IPS-11a (cell line): ENCODE measurements at regions not wholly inside any gene's neighbourhood (a gene's known extent, or its start where the extent isn't known, plus 50 kb on each side); places are given as distances from the start of the nearest gene placed in this dataset.

ENCODE experiments used
- H3K4me3 ChIP-seq: one replicate; pipeline ENCODE4 v1.5.1; 2013; ENCODE audit warnings: low read depth, low read length, control low read depth

DNA sequence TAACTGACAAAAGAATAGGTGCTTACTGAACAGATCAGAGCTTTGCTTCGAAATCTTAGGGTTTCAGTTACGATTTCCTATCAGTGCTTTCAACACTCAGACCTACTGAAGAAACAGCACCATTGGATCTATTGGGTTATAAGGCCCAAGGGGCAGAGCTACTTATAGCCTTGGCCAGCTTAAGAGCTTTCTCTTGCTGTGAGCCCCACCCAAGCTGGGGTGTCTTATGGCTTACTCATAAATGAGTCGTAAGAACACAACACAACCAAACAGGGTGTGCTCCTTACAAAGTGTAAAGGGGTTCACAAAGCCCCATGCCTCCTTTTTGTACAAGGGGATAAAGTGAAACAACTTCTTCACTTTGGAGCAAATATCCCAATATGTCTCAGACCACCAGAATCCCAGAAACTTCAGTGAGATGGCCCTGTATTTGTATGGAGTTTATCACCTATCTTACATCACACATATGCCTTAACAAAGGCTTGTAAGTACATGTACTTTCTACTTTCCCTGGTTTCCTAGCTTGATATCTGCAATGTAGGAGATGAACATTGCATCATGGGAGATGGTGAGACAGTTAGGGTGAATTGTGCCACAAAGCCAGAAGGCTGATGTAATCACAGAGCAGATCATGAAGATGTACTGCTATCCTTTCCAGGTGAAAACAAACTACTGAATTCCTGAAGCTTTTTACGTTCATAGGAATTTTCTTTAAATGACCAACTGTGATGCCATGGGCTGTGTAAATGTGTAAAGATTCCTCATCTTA is 115.5 kb upstream of the GLI2 start:
- no peak overlapping the region for H3K4me3 ChIP-seq

DNA sequence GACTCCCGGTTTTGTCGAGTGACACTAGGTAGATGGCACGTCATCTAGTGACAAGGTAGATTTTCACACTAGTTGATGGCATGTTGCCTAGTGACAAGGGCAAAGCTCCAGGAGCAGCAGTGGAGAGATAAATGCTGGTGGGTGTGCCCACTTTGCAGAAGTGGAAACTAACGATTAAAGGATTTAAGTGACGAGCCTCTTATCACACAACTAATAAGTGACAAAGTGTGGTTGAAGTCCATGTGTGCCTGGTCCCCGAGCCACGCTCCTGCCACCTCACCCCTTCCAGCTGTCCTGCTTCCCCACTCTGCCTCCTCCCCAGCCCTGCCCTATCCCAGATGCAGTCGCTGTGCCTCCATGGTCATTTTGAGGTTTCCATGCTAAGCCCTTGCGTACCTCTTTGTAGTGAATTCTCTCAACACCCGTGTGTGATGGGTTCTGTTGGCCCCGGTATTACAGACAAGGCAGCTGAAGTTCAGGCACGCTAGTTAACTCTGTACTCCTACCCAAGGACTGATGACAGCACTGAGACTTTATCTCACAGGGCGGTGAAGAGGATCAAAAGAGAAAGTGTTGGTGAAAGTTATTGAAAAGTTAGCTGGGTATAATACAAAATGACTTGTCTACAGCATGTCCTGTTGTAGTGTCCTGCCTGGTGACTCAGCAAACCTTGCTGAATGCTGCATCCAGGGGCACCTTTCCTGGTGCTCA is 113.4 kb upstream of the GLI2 start:
- H3K4me3 ChIP-seq = no peak overlapping the region

DNA sequence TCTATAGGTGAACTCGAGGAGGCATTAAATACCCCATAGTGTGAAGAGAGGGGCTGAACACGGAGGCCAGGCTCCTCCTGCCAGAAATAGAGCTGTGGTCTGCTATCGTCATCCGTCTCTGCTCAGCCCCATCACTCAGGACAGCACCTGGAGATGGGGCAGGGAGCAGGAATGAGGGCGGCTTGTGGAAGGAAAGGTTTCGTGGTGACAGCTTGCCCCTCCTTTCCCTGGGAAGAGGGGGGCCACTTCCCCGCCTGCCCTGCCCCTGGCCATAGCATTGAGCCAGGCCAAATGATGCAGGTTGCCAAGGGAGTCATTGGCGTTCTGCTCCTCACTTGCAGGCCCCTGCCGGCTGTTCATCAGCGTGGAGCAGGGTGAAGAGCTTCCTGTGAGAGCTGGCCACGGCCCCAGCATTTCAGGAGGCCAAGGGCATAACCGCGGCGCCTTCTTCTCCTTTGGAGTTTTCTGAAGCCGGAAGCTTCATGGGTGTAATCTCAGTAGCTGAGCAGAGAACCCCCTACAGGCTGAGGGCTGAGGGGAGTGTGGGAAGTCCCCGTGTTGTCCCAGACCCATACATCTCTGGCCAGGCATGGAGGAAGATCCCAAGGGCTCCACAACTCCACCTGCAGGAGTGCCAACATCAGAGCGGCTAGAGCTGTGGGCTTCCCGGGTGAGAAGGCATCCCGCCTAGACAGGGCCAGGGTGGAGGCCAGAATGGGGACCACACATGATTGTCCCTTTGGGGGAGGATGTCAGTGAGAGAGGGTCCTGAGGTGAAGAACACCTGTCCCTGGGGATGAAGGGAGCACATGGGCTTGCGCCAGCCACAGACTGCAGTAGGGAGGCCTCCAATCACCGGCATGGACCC is 112.5 kb upstream of the GLI2 start:
- no peak overlapping the region for H3K4me3 ChIP-seq

DNA sequence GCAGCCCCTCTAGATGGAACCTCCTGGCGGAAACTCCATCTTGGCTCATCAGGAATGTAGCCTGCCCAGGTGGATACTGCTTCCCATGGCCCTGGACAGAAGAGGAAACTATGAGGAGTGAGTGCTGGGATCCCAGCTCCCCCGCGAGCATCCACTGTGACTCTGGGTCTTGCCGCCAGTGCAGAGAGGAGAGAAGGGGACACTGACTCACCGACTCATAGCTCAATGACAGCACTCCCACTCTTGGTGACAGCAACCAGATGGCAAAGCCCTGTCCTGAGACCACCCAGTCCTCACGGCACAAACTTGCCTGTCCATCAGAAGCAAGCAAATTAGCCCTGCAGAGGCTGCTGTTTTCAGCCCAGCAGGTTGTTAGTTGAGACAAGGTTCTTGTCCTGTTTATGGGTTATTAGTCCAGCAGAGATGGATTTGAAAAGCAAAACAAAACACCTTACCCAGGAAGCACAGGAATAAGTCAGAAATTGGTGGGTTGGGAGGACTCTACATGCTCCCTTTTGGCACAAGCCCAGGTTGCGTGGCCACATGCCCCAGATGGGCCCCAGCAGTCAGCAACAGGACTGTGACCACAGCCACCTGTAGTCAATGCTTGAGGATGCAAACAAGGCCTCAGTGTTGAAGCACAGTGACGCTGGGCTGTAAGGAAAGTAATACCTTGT is 111.5 kb upstream of the GLI2 start:
- H3K4me3 ChIP-seq = no peak overlapping the region

DNA sequence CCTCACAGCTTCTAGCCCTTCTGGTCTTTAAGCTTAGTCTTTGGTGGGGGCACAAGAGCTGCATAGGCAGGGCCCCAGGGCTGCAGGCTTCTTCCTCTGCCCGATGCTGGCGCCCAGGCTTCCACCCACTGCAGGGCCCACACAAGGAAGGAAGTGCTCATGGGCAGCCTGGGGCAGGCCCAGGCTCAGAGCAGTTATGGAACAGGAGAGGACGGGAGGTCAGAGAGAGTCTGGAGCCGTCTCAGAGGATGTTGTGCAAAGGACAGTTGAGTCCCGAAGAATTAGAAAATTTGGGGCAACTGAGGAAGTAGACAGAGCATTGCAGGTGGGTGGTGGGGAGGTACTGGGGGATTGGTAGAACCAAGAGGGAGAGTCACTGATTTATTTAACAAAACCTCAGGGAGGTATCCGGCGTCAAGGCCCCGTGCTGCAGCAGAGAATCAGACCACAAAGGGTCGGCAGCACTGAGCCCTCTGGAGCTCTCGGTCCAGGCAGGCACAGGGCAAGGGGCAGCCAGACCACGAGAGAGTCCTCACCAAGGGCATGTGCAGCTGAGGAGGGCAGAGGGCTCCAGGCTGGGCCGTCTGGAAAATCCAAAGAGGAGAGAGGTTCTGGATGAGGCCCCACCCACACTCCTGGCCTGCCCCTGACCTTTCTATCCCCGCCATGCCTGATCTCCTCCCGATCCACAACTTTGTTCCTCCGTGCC is 110.8 kb upstream of the GLI2 start:
- H3K4me3 ChIP-seq = no peak overlapping the region

DNA sequence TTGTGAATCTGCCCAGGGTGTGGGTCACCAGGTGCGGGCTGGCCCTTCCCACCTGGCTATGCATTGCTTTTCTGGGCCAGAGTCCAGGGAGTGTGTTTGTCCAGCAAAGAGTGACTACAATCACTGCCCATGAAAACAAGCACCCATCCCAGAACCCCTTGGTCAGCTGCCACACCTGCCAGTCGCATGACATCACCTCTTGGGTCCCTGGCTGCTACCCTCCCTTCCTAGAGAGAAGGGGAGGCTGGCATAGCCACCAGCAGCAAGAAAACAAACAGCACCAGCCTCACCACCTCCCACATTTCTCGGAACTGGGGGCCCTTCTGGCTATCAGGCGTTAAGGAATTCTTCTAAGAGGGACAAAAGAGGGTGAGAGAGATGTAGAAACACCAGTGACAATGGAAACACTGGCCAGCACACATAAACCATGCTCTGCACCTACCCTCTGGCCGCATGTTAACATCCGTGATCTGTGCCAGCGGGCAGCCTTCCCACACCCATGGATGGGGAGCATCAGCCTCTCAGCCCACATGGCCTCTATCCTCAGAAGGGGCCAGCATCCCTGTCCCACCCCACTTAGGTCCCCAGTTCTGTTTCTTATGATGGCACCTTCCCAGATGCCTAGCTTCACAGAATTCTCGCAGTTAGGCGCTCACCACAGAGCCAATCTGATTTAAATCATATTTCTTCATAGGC is 109.7 kb upstream of the GLI2 start:
- H3K4me3 ChIP-seq = no peak overlapping the region

DNA sequence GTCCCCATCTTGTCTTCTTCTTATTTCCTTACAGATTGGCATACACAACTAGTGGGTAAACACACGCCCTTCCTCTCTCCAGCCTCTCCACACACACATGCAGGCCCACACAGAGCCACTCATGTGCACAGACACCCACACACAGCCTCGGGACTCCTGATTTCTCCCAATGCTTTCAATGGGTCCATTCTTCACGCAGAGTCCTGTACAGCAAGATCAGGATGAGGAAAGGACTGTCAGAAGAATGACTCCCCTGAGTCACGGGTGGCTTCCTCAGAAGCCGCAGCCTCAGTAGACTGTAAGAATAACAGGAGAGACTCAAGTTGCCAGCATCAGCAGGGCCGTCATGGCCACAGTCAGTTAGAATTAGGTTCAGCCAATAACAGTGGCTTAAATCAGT is 109.1 kb upstream of the GLI2 start:
- no peak overlapping the region for H3K4me3 ChIP-seq

DNA sequence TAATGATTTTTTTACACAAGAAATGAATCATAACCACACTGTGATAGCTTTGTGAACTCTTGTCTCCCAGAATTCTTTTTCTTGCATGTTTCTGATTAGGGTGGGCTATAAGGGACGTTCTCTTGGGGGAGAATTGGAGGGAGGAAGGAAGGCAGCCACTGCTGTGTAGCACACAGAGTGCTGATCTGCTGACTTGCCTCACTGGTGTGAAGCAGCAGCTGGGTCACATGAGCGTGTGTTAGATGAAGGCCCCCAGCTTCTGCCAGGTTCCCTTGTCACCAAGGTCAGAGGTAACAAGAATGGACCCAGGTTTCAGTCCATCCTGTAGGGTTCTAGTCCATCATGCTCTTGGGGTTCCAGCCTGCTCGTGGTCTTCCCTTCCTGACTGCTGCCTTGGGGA is 107.4 kb upstream of the GLI2 start:
- no peak overlapping the region for H3K4me3 ChIP-seq

DNA sequence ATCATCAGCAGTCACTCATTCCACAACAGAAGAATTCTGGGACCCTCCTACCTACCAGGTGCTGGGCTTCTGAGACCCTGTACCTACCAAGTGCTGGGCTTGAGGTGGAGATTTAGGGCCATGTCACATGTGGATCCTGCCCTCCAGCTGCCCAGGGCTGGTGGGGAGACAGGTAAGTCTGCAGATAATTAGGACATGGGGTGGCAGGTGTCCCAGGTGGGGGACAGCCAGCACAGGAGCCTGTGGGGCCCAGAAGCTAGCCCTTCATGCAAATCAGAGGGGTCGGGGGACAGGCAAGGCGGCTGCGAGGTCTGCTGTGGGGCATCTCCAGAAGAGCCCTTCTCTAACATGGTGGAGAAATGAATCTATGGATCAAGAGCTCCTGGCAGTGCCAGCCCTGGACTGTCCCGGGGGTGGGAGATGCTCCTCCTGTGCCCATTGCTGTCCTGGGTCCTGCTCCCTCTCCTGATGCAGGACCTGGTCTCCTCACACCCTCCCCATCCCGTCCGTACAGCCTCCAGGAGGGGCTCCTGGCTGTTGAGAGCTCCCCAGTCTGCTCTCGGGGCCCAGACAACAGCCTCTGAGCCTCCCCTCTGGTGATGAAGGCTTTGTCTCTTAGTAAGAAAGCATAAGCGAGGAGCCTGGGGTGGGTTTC is 106.3 kb upstream of the GLI2 start:
- no peak overlapping the region for H3K4me3 ChIP-seq

DNA sequence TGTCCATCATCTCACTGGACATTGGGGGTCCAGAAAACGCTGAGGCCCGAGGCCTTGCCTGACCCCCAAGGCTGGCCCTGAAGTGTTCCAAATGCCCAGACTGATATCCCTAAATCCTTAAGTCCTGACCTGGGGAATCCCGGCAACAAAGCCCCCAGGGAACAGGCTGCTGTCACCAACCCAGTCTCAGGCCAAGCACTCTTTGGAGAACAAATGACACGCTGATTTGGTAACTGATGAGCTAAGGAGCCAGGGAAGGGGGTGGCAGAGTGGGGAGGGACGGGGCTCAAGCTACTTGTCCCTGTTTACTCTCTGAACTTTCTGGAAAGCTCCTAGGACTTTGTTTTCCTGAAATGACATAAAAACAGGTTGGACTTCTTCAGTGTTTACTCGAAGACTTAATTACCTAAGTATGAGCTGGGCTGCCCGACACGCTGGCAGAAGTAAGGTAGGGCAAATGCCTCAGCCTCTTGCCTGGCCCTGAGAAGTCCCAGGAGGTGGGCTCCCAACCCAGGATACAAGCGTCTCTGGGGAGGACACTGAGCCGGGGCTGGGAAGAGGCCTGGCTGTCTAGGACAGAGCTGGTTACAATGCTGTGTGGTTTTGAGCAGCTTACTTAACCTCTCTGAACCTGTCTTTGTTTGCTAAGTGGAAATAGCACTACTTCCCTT is 105.5 kb upstream of the GLI2 start:
- no peak overlapping the region for H3K4me3 ChIP-seq

DNA sequence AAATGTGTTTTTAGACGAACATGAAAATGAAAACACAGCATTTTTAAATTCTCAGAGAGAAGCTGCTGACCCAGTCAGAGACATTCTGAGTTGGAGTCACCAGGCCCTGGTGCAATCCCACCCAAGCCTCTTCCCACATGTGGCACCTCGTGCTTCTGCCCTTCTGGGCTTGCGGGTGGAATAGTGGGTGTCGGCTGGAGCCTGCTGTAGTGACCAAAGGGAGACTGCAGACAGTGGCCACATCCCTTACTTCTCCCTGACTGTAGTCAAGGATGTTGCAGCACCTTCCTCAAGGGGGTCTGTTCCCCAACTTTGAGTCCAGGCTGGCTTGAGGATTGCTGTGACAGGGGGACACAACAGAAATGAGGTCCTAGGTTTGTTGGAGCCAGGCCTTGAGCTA is 104.4 kb upstream of the GLI2 start:
- H3K4me3 ChIP-seq = no peak overlapping the region

DNA sequence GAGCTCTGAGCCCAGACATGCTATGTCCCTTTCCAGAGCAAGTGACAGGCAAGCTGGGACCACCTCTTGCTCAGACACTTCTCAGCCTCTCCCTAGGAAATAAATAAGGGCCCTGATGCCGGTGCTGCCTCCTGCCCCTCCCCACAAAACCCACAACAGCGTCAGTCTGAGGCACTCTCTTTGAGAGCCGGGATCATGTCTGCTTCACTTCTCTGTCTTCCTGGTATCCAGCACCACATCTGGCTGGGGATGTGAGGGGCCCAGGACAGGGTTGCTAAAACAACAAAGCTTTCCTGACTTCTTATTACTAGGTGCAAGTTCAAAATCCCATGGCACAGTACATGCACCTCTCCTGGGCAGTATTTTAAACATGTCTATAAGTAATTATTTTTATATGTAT is 103.9 kb upstream of the GLI2 start:
- H3K4me3 ChIP-seq = no peak overlapping the region

DNA sequence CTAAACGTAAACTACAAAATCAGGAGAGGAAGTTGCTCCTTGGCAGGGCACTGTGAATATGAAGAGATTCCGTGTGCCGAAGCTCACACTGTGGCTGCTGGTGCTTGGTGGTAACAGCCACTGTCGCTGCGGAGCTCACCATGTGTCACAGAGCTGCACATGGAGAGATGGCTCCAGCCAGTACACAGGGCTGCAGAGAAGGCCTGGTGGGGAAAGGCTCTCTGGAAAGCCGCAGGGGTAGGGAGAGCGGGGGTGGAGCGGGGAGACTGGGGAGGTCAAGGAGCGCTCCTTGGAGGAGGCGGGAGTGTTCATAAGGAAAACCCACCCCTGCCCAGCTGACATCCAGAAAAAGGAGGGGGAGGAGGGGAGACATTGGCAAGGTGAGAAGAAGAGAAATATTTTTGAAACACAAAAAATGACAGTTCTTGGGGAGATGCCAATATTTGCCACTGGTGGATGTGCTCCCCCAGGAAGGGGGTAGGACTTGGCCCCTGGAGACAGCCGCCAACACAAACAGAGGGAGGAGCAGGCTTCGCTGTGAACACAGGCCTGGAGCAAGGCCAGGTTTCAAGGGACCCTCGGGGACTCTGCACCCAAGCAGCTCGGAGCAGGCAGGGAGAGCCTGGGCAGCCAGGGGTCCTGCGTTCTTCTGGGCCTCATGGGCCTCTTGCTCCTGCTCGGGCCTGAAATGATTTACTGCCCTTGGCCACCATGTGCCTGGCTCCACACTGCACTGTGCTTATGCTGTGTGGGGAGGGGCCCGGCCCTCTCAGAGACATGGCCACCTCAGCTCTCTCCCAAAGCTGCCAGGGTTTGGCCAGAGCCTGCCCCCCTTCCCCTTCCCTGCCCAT is 102.6 kb upstream of the GLI2 start:
- no peak overlapping the region for H3K4me3 ChIP-seq

DNA sequence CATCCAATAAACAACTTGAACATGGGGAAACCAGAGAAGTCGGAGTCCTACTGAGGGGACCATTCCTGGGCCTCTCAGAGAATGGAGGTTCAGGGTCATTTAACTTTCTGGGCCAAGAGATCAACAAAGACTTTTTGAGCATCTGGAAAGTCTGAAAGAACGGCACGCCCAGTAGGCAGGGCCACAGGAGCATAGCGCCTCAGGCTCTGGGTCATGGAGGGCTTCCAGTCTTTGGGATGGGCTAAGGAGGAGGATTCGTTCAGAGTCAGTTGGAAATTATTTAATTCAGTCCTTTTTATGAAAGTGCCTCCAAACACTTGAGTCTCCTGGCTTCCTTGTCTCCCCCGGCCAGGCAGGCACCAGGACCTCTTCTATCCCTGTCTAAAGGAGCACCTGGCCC is 101.1 kb upstream of the GLI2 start:
- no peak overlapping the region for H3K4me3 ChIP-seq

DNA sequence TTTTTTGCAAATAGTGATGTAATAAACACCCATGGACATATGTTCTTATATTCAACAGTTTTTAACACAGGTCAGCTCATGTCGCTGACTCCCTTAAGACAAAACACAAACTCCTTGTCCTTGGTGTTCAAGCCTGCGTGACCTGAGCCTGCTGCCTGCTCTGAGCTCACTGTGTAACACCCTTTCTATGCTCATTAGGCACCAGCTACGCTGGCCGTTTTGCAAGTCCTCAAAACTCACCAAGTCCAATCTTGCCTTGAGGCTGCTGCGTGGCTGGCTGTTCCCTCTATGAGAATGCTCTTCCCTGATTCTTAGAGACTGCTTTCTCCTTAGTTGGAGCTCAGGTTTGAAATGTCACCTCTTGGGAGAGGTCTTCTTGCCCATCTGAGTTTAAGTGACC is 100.5 kb upstream of the GLI2 start:
- no peak overlapping the region for H3K4me3 ChIP-seq

DNA sequence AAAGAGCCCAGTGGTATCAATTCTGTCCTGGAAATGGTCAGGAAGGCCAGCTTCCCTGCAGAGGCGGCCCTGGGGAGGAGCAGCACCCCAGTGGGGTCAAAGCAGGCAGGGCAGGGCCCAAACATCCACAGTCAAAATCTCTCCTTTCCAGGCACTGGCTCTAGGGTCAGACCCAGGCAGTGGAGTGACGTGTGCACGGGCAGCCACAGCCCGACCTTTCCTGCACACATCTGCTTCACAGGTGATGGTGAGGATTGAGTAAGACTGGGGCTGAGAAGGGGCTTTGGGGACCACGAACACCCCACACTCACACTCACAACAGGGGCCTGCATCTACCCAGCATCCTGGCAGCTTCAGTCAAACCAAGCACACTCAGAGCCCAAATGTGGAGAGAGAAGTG is 97.8 kb upstream of the GLI2 start:
- H3K4me3 ChIP-seq = no peak overlapping the region

DNA sequence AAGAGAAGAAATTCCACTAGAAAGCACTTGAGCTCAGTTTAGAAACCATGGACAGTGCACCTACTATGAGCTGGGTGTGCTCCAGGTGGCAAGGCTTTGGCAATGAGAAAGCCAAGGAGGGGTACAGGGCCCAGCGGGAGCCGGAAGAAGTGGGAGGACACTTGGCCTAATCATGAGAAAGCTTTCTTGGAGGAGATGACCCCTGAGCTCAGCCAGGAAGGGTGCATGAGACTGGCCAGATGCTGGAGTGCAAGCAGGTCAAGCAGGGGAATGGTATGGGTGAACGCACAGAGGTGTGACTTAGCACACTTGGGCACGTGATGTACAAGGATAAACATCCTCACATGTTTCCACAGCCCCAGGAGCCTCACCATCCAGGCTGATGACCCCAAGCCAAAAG is 97.2 kb upstream of the GLI2 start:
- no peak overlapping the region for H3K4me3 ChIP-seq

DNA sequence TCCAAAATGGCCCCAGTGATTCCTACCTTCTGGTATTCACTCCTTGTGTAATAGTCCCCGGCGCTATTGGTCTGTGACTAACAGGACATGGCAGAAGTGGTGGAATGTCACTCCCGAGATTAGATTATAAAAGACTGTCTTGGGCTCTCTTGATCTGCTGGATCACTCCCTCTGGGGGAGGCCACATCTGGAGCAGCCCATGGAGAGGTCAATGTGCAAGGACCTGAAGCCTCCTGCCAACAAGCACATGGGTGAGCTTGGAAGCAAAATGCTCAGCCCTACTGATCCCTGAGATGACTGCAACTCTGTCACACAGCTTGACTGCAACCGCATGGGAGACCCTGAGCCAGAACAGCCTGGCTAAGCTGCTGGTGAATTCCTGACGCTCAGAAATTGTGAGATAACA is 94.3 kb upstream of the GLI2 start:
- no peak overlapping the region for H3K4me3 ChIP-seq
